ENCODE measurements at regions not wholly inside any gene's neighbourhood (a gene's known extent, or its start where the extent isn't known, plus 50 kb on each side); places are given as distances from the start of the nearest gene placed in this dataset.

GRCh38 chr15:93835344-93835743 is 396.0 kb upstream of the MCTP2 start:
- no peak for TF ChIP-seq EZH2 (IDR thresholded peaks at IDR 0.05; ENCODE audit: low read depth, low read length, severe bottlenecking)
- no peak for TF ChIP-seq EP300 (IDR thresholded peaks at IDR 0.05; ENCODE audit: borderline replicate concordance in 1 of 2, low read depth in 2 of 2, low read length in 2 of 2)
- TF ChIP-seq, protein P1, sequence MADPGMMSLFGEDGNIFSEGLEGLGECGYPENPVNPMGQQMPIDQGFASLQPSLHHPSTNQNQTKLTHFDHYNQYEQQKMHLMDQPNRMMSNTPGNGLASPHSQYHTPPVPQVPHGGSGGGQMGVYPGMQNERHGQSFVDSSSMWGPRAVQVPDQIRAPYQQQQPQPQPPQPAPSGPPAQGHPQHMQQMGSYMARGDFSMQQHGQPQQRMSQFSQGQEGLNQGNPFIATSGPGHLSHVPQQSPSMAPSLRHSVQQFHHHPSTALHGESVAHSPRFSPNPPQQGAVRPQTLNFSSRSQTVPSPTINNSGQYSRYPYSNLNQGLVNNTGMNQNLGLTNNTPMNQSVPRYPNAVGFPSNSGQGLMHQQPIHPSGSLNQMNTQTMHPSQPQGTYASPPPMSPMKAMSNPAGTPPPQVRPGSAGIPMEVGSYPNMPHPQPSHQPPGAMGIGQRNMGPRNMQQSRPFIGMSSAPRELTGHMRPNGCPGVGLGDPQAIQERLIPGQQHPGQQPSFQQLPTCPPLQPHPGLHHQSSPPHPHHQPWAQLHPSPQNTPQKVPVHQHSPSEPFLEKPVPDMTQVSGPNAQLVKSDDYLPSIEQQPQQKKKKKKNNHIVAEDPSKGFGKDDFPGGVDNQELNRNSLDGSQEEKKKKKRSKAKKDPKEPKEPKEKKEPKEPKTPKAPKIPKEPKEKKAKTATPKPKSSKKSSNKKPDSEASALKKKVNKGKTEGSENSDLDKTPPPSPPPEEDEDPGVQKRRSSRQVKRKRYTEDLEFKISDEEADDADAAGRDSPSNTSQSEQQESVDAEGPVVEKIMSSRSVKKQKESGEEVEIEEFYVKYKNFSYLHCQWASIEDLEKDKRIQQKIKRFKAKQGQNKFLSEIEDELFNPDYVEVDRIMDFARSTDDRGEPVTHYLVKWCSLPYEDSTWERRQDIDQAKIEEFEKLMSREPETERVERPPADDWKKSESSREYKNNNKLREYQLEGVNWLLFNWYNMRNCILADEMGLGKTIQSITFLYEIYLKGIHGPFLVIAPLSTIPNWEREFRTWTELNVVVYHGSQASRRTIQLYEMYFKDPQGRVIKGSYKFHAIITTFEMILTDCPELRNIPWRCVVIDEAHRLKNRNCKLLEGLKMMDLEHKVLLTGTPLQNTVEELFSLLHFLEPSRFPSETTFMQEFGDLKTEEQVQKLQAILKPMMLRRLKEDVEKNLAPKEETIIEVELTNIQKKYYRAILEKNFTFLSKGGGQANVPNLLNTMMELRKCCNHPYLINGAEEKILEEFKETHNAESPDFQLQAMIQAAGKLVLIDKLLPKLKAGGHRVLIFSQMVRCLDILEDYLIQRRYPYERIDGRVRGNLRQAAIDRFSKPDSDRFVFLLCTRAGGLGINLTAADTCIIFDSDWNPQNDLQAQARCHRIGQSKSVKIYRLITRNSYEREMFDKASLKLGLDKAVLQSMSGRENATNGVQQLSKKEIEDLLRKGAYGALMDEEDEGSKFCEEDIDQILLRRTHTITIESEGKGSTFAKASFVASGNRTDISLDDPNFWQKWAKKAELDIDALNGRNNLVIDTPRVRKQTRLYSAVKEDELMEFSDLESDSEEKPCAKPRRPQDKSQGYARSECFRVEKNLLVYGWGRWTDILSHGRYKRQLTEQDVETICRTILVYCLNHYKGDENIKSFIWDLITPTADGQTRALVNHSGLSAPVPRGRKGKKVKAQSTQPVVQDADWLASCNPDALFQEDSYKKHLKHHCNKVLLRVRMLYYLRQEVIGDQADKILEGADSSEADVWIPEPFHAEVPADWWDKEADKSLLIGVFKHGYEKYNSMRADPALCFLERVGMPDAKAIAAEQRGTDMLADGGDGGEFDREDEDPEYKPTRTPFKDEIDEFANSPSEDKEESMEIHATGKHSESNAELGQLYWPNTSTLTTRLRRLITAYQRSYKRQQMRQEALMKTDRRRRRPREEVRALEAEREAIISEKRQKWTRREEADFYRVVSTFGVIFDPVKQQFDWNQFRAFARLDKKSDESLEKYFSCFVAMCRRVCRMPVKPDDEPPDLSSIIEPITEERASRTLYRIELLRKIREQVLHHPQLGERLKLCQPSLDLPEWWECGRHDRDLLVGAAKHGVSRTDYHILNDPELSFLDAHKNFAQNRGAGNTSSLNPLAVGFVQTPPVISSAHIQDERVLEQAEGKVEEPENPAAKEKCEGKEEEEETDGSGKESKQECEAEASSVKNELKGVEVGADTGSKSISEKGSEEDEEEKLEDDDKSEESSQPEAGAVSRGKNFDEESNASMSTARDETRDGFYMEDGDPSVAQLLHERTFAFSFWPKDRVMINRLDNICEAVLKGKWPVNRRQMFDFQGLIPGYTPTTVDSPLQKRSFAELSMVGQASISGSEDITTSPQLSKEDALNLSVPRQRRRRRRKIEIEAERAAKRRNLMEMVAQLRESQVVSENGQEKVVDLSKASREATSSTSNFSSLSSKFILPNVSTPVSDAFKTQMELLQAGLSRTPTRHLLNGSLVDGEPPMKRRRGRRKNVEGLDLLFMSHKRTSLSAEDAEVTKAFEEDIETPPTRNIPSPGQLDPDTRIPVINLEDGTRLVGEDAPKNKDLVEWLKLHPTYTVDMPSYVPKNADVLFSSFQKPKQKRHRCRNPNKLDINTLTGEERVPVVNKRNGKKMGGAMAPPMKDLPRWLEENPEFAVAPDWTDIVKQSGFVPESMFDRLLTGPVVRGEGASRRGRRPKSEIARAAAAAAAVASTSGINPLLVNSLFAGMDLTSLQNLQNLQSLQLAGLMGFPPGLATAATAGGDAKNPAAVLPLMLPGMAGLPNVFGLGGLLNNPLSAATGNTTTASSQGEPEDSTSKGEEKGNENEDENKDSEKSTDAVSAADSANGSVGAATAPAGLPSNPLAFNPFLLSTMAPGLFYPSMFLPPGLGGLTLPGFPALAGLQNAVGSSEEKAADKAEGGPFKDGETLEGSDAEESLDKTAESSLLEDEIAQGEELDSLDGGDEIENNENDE (IDR thresholded peaks at IDR 0.05; ENCODE audit: insufficient replicate concordance, low read length): no peak
- TF ChIP-seq, protein P2, sequence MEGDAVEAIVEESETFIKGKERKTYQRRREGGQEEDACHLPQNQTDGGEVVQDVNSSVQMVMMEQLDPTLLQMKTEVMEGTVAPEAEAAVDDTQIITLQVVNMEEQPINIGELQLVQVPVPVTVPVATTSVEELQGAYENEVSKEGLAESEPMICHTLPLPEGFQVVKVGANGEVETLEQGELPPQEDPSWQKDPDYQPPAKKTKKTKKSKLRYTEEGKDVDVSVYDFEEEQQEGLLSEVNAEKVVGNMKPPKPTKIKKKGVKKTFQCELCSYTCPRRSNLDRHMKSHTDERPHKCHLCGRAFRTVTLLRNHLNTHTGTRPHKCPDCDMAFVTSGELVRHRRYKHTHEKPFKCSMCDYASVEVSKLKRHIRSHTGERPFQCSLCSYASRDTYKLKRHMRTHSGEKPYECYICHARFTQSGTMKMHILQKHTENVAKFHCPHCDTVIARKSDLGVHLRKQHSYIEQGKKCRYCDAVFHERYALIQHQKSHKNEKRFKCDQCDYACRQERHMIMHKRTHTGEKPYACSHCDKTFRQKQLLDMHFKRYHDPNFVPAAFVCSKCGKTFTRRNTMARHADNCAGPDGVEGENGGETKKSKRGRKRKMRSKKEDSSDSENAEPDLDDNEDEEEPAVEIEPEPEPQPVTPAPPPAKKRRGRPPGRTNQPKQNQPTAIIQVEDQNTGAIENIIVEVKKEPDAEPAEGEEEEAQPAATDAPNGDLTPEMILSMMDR (IDR thresholded peaks at IDR 0.05; ENCODE audit: control extremely low read depth in 1 of 3, insufficient read depth in 1 of 3, low read depth in 1 of 3, low read length in 3 of 3): no peak
- no peak for TF ChIP-seq TAF1 (IDR thresholded peaks at IDR 0.05; ENCODE audit: low read depth, low read length)
- no peak for TF ChIP-seq POLR2AphosphoS5 (IDR thresholded peaks at IDR 0.05; ENCODE audit: low read depth, low read length)
- TF ChIP-seq SIN3A (conservative IDR thresholded peaks at IDR 0.05 in 1 of 2, IDR thresholded peaks at IDR 0.05 in 1 of 2; ENCODE audit: low read depth in 1 of 2, low read length in 2 of 2): no peak
- TF ChIP-seq USF2 (IDR thresholded peaks at IDR 0.05; ENCODE audit: low read length): no peak

Measured in H1 (cell line).